ENCODE measurements at regions not wholly inside any gene's neighbourhood (a gene's known extent, or its start where the extent isn't known, plus 50 kb on each side); places are given as distances from the start of the nearest gene placed in this dataset.

DNA sequence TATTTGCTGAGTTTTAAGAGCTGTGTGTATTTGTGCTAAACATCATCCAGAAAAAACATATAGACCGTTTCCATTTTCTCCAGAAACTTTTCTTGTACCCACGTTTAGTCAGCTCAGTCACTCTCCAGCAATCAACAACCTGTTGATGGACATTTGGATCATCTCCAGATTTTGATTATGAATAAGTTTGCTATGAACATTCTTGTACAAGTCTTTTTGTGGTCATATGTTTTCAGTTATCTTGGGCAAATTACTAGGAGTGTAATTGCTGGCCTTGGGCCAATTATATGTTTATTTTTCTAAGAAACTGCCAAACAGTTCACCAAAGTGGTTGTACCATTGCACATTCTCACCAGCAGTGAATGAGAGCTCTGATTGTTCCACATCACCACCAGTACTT lies 221.8 kb downstream of the CENPF start:
- no peak for DNase-seq

DNA sequence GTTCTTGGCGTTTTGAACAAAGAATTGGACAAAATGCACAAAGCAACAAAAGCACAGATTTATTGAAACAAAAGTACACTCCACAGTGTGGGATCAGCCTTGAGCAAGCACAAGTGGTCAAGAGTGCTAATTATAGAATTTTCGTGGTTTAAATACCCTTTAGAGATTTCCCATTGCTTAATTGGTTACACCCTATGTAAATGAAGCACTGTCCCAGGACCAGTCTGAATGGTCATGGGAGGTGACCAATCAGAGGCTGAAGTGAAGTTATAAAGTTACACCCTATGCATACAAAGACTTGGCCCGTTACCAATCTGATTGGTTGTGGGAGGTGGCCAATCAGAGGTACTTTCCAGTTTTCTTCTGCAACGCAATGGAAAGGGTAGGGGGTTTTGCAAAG lies 223.6 kb downstream of the CENPF start:
- DNase-seq = no peak

DNA sequence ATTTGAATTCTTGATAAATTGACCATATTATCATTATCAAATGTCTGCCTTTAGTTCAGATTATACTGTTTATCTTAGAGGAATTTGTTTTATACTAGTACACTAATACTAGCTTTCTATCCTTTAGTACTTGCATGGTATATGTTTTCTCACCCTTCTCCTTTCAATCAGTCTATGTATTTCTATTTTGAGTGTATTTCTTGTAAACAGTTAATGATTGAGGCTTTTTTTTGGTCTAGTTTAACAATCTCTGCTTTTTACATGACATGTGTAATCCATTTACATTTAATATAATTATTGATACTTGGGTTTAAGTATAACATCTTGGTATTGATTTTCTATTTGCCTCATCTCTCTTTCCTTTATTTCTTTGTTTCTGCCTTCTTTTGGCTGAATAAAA lies 224.9 kb downstream of the CENPF start:
- DNase-seq = no peak

DNA sequence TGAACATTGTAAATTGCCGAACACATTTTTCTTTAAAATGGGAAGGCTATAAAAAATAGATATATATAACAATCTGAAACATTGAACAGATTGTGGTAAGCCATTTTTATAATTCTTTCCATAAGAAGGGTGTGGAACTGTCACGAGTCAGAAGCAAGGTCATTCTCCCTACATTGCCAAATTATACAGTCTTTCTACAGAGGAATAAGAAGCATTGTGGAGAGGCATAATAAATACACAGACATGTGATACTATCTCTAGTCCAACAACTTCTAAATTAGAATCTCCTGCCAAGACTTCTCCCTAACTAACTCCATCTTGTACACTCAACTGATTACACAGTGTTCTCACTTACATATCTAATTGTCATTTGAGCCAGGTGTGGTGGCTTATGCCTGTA lies 227.9 kb downstream of the CENPF start:
- DNase-seq = no peak

DNA sequence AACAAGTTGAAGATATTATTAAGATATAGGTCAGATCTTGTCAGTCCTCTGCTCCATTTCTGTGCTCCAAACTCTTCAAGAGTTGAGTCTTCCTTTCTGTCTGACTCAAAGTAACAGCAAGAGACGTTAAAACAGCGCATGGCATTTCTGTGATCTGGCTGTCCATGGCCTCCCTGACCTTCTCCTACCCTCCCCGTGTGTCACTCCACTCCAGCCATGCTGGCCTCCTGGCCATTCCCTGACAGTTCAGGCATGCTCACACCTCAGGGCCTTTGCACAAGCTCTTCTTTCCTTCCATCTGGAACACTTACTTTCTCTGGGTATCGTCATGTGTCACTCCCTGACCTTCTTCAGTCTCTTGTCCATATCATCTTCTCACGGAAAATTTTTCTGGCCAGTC lies 229.0 kb downstream of the CENPF start:
- no peak for DNase-seq

DNA sequence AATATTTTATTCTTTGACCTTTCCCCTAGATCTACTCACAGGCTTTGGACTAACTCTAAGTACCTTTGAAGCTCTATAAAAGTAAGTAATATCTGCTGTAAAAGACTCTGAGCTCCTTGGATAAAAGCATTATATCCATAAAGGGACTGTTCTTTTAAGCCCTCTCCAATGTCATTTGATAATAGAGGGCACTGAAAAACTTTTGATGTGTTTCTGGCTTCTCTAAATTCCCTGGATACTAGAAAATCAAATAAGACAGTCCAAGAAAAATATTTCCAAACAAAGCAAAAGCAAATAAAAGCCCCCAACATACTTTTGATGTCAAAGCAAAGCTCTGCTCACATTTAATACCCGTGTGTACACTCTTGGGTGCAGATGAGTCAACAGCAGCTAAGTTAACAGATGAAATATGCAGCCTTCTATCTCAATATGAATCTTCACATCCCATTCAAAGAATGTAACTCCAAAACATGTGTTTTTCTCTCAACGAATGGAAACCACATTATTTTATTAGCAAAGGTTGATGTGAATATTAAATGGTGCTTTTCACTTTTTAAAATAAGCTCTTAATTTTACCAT lies 230.3 kb downstream of the CENPF start:
- no peak for DNase-seq

DNA sequence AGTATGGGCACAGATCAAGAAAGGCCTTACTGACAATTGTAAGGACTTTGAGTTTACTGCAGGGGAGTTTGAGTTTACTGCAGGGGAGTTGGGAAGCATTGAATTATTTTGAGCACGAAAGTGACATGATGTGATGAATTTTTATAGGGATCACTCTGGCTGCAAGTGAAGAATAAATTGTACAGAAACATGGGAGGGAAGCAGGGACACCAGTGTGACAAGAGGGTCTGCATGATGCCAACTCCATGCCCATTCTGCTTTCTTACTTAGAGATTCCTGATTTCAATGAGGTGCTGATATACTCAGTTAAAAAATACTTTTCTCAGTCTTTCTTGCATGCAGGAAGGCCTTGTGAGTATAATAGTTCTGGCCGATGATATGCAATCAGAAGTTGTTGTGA lies 234.4 kb downstream of the CENPF start:
- no peak for DNase-seq

DNA sequence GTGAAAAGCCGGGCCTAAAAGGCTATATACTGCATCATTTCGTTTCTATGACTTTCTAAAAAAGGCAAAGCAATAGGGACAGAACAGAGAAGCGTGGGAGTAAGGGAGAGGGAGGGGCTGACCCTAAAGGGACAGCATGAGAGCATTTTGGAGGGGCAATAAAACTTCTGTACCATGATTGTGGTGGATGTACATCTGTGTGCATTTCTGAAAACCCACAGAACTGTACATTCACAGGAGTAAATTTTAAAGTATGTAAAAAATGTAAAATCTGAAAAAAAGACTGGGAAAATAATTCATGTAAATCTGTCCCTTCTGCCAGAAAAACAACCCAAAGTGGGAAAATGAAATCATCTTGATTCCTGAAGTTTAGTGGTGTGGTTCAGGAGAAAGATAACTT lies 235.4 kb downstream of the CENPF start:
- no peak for DNase-seq

DNA sequence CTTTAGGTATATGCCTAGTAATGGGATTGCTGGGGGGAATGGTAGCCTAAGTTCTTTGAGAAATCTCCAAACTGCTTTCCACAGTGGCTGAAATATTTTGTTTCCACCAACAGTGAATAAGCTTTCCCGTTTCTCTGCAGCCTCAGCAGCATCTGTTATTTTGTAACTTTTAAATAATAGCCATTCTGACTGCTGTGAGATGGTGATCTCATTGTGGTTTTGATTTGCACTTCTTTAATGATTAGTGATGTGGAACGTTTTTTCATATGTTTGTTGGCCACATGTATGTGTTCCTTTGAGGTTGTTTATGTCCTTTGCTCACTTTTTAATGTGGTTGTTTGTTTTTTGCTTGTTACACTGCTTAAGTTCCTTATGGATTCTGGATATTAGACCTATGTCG lies 237.4 kb downstream of the CENPF start:
- no peak for DNase-seq

DNA sequence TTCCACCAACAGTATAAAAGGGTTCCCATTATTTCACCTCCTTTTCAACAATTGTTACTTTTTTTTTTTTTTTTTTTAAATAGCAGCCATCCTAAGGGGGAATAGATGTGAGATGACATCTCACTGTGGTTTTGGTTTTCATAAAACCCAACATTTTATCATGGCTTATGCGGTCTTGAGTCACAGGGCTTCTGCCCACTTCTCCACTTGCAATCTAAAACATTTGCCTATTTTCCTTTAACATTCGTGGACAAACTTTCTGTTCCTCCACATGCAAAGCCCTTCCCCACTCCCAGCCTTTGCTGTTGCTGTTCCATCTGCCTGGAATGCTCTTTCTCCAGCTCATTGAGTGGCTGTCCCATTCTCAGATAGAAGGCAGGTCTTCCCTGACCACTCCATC lies 239.7 kb upstream of the KCNK2 start:
- DNase-seq = no peak

DNA sequence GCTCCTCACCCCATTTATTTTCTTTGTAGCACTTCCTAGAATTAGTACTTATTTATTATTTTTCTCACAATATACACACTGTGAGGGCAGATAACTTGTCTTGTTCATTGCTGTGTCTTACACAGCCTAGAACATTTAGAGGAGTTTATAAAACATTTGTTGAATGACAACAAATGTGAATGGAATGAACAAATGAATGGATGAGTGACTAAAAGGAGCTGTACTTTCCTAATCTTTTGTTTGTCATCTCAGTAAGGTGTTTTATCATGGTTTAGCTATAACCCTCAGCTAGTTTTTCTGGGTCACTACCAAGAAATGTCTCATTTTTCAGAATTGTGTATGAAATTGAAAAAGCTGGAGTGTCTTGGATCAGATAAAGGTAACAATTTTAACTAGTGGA lies 239.3 kb upstream of the KCNK2 start:
- DNase-seq = no peak

DNA sequence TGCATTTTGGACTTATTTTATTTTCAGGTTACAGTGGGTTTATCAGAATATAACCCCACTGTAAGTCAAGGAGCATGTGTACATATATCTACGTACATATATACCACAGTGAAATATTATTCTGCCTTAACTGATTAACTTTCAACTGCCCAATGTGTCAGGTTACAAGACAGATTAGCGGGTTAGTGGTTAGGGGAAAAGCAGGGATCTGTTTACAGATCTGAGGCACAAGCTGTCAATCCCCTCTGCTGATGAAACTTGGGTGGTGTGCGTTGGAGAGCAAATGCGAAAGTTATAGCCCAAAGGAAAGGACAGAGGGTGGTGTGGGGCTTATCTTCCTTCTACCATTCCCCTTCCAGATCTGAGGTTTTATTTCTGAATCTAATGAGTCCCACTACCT lies 238.2 kb upstream of the KCNK2 start:
- DNase-seq = no peak

DNA sequence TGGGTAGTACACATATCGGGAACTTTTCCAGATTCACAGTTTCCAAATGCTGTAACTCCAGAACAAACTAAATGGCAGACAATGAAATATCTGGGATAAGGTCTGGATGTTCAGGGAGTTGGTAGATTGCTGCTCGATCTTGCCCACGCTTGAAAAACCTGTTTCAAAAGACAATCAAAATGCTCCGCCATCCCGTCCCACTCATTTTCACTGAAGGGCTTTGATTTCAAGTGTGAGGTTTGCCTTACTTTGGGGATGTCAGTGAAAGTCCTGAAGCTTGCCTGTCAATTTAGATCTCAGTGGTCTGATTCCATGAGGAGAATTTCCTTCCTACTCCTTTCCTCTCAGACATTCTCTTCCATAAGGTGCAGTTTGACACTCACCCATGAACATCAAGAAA lies 236.3 kb upstream of the KCNK2 start:
- no peak for DNase-seq

DNA sequence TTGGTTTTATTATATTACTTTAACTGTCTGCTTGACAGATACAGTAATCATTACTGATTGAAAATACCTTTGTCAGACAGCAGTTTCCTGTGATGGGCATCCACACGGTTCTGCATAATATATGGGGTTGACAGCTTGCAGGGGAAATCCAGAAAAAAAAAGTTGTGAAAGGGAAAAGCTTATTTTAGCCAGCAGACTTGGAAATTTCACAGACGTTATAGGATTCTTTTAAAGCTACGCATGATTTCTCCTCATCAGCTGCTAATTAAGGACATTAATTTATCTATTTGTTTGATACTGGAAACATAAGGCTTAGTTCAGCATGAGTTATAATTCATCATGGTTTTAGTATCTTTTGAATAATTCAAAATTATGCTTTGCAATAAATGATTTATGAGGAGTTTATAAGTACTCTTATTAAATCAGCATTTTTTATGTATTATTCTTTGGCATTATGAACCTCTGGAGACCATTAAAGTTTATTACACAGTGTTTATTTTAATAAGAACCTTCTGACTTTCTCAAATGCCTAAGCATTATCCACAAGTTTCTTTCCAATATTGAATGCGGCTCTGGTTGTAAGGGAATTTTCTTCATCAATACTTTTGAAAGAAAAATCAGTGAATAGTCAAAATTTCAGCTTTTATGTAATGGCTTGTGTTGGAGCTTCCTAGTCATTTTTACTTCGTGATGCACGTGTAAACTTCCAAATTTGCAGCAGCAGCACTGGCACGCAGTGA lies 235.3 kb upstream of the KCNK2 start:
- DNase-seq = no peak

DNA sequence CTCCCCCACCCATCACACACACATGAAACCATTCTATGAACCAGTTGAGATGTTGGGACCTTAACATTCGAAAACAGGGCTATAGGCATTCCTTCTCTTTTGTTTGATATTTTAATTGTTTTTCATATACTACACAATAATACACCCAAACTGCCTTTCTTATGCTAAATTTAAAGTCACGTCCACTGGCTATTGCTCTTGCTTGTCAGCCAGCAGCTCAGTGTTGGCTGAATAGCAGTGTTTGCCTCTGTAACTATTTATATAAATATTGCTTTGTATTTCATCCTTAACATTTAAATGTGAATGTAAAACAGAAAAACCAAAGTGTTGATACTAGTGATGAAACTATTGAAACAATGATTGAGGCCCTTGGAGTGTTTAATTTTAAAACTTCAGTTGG lies 234.4 kb upstream of the KCNK2 start:
- DNase-seq = no peak

DNA sequence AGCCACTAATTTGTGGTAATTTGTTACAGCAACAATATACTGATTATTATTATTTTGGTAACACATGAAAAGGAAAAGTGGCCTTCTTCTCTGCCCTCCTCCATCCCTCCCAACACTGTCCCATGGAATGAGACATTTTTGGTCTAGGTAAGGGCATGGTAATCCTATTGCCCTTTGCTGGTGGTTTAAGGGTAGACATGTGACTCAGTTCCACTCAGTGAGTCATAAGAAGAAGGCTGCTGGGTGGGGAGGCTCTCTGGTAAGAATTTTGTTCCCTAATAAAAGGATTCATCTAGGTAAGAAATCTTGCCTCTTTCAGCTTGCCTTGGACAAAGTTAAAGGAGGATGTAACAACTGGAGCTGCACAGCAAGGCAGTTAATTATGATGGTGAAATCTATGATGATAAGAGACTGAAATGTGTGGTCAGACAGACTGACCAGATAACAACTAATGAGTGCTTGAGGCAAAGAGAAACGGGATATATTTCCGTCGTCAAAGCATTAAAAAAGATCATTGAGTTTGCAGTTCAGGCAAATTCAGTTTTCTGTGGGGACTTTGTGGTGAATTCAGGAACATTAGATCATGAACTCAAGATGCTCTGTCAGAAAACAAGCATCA lies 232.0 kb upstream of the KCNK2 start:
- DNase-seq = no peak

DNA sequence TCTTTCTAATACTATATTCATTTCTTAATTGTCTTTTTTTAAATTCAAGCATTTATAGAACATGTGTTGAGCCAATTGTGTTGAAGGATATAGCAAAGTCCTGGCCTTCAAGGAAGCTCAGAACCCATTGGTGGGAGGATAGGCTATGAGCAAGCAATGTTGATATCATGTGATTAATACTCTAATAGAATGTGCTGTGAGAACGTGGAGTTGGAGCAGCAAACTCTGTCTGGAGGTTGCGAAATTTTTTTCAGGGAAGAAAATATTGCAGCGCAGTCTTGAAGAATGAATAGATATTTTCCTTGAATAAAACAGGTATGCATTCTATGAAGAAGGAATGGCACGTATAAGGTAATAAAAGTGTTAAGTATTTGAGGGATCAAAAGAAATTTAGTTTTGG lies 229.2 kb upstream of the KCNK2 start:
- DNase-seq = no peak

DNA sequence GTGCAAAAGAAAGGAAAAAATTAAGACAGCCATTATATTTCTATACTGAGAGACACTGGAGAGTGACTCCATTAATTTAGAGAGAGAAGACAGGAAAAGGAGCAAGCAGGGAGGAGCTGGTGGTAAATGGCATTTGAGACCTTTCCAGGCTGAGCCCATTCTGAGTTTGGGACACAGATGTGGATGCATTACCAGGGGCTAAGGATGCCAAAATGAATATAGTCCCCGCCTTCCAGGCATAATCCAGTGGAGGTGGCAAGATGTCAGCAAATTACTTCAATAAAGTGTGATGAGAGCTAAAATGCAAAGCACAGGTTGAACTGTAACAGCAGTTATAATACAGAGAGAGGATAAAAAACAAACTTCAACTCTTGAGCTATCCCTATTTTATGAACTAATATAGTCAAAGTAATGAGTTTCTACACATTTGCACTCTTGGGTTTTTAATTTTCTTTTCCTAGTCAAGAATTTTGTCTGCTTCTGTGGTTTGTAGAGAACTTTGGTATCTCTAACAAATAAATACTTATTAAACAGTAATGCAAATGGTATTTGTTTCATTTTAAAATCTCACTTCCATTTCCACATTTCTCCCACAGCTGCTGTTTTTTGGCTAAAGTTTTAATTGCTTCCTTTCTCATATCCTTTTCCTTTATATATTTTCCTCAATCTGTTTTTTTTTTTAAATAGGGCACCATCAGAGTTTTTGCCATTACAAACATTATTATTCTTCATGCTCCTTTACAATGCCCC lies 228.2 kb upstream of the KCNK2 start:
- no peak for DNase-seq

DNA sequence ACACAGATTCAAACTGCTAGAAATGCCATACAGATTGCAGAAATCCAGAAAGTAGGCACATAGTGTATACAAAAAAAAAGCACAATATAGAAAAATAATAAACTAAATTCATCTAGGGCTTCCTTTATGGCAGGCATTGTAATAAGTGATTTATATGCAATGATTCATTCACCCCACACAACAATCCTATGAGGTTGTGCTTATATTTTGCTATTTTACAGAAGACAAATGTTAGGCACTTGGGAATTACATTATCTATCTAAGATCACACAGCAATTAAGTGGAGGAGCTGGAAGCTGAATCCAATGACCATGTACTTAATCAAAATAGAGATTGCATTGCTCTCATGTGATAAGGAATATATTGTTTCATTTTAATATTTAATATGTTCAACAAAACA lies 225.7 kb upstream of the KCNK2 start:
- no peak for DNase-seq

DNA sequence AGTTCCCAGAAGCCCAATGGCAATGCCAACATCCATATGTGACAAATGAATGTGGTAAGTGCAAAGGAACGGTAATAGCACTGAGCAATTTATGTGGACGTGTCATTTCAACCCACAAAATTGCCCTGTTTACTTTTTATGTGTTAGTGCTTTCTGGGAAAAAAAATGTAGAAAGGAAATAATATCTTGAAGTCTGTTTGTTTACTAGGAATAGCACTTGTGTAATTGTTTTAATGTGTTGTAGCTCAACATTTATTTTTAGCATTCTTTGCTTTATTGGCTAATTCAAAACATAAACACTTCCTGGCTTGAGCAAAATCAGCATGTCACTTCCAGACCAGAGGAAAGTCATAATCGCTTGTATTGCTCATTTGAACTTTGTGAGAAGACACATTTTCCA lies 224.8 kb upstream of the KCNK2 start:
- no peak for DNase-seq

DNA sequence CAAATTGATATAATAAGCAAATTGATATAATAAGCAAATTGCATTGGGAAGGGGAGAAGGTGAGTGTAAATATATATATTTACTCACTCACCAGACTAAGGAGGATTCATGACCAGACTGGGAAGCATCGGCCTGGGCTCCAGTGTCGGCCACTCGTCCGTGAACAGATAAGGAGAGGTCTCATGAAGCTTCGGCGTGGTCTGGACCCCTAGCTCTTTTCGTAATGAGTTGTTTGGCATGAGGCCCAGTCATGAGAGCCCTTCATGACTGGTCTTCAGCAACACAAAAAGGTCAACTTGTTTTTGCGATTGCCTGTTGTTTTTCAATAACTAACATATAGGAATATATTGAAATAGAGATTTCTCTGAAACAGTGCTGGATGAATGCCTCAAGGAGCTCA lies 222.9 kb upstream of the KCNK2 start:
- DNase-seq = no peak

DNA sequence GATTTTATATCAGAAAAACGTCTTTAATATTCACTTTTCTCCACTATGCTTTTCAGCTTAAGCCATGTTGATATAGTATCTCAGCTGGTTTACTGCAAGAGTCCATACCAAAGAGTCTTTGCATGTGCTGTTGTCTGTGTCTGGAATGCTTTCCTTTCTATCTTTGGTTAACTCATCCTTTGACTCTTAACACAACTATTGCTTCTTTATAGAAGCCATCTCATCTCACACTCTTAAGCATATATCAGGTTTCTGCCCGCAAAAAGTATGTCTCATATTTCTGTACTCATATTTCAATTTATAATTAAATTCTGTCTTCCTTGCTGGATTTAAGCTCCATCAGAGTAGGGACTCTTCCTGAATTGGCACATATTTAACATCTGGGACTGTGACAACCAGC lies 220.9 kb upstream of the KCNK2 start:
- DNase-seq = no peak

DNA sequence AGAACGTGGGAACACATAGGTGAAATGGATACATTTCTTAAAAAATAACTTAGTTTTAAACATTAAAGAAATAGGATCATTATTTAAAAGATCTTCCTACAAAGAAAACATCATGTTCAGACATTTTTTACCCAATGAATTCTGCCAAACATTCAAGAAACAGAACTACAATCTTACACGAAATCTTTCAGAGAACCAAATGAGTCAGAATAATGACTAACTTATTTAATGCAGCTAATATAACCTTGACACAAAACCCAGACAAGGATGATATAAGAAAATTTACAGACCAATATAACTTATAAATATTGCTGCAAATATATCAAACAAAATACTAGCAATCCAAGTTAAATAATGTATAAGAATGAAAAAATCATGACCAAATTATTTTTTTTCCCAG lies 220.1 kb upstream of the KCNK2 start:
- DNase-seq = no peak

Data from activated T-cell treated with anti-CD3 and anti-CD28 coated beads, Interleukin-2, amount 50 U/mL, for 48 hours (primary cell).